Suprapubic skin (tissue), 4 donors: ENCODE measurements at regions not wholly inside any gene's neighbourhood (a gene's known extent, or its start where the extent isn't known, plus 50 kb on each side); places are given as distances from the start of the nearest gene placed in this dataset.

Experiments used
- DNase-seq, 2 donors: peaks; one replicate each; pipeline ENCODE4 v3.0.0-alpha.2; 2019; ENCODE audit warnings: low spot score in 2 of 2
- H3K27ac ChIP-seq: fragments of 200-600 bp; sonication (generic); one replicate; pipeline ENCODE4 v1.5.1; 2019
- H3K27me3 ChIP-seq: fragments of 200-600 bp; sonication (generic); one replicate; pipeline ENCODE4 v1.5.1; 2019
- H3K36me3 ChIP-seq: fragments of 200-600 bp; sonication (generic); one replicate; pipeline ENCODE4 v1.5.1; 2019
- H3K4me1 ChIP-seq: fragments of 200-600 bp; sonication (generic); one replicate; pipeline ENCODE4 v1.5.1; 2019
- H3K4me3 ChIP-seq: fragments of 200-600 bp; sonication (generic); one replicate; pipeline ENCODE4 v1.5.1; 2019; ENCODE audit warnings: mild to moderate bottlenecking
- H3K9me3 ChIP-seq: fragments of 200-600 bp; sonication (generic); one replicate; pipeline ENCODE4 v1.5.1; 2019
- EP300 ChIP-seq: sonication (generic); formaldehyde crosslinking; IDR thresholded peaks from one replicate; pipeline ENCODE4 v1.6.1; 2017; ENCODE audit warnings: antibody characterized with exemption
- POLR2A ChIP-seq, 2 donors: fragments of 450-650 bp; IDR thresholded peaks; one replicate each; pipeline ENCODE4 v1.6.1; 2017; ENCODE audit warnings: antibody characterized with exemption in 2 of 2, mild to moderate bottlenecking in 2 of 2, moderate library complexity in 2 of 2
- POLR2AphosphoS5 ChIP-seq, 3 donors: sonication (generic); formaldehyde crosslinking; IDR thresholded peaks; one replicate each; pipeline ENCODE4 v1.6.1; 2017; ENCODE audit warnings: antibody characterized with exemption in 3 of 3
- WGBS: methylation state at CpG from one replicate; pipeline ENCODE4 v1.1.5; 2018; 5-methylcytosine and 5-hydroxymethylcytosine counted together
- TF ChIP-seq, protein P1 (sequence below), 2 donors: fragments of 200-600 bp in 1 of 2; fragments of 450-650 bp in 1 of 2; sonication (generic) in 1 of 2; IDR thresholded peaks; one replicate each; pipeline ENCODE4 v1.5.1; 2016 to 2019; ENCODE audit warnings: antibody characterized with exemption in 2 of 2, mild to moderate bottlenecking in 1 of 2, moderate library complexity in 1 of 2

DNA sequence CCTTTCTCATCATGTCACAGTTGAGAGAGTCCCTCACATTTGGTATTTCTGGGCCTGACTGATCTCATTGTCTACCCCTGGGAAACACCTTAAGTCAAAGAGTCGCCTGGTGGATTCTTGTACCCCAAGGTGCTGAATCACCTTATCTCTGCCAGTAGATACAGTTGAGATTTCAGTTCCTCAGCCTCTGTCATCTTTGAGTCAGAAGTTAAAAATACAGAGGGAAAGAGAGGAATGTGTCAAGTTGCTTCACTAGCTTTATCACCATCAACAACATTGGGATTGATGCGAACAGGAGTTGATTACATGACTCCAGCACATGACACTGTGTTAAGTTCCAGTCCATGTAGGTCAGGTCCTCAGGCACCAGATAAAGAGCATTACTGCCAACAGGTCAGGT is 513.0 kb downstream of the NUF2 start:
- no peak for DNase-seq
- Histone ChIP-seq H3K27me3 (no peaks in the 10 kb centered on the region), H3K36me3 (no peaks in the 10 kb centered on the region), H3K4me3 (no peak overlapping the region), H3K27ac (no peak overlapping the region), H3K4me1 (no peaks in the 10 kb centered on the region), H3K9me3 (no peaks in the 10 kb centered on the region)
- WGBS, result 81% methylated on average over 2 of the region's 2 CpGs
- TF ChIP-seq POLR2A (IDR thresholded peaks at IDR 0.05), result no peak

DNA sequence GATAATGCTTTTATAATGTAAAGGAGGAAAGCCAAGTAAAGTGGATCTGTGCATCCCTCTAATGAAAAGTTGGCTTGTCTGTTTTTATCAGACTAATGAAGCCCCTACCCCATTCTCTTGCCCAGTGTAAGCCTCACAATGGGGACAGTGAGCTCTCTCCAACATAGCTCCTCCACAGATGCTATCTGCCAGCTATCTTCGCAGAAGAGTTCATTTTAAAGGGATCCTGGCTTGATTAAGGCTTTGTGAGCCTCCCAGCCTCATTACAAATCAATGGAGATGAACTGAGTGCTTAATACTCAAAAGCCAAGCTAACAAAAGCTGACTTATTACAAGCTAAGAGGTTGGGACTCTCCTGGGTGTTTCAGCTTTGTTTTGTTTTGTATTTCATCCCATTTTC is 514.7 kb downstream of the NUF2 start:
- TF ChIP-seq, protein P1, sequence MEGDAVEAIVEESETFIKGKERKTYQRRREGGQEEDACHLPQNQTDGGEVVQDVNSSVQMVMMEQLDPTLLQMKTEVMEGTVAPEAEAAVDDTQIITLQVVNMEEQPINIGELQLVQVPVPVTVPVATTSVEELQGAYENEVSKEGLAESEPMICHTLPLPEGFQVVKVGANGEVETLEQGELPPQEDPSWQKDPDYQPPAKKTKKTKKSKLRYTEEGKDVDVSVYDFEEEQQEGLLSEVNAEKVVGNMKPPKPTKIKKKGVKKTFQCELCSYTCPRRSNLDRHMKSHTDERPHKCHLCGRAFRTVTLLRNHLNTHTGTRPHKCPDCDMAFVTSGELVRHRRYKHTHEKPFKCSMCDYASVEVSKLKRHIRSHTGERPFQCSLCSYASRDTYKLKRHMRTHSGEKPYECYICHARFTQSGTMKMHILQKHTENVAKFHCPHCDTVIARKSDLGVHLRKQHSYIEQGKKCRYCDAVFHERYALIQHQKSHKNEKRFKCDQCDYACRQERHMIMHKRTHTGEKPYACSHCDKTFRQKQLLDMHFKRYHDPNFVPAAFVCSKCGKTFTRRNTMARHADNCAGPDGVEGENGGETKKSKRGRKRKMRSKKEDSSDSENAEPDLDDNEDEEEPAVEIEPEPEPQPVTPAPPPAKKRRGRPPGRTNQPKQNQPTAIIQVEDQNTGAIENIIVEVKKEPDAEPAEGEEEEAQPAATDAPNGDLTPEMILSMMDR (IDR thresholded peaks at IDR 0.05), result no peak
- no peak for TF ChIP-seq POLR2A (IDR thresholded peaks at IDR 0.05)
- TF ChIP-seq POLR2AphosphoS5 (IDR thresholded peaks at IDR 0.05), result no peak
- no peak for TF ChIP-seq EP300
- 91% methylated on average over 1 of the region's 1 CpG for WGBS

DNA sequence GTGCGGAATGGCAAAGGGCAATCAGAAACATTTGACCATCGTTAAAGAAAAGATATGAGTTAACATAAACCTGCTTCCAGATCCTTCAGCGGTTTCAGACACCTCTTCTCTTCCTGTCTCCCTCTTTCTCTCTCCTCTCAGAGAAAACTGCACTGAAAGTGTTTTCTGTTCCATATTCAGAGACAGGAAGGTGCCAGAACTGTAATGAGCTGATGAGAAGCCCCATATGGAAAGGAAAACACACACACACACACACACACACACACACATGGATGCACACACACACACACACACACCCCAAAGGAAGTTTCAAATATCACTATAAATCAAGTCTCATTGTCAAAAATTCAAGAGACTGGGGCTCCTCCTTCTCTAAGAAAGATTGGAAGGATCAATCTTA is 515.5 kb downstream of the NUF2 start:
- Histone ChIP-seq H3K4me1 (no peaks in the 10 kb centered on the region), H3K36me3 (no peaks in the 10 kb centered on the region), H3K9me3 (no peaks in the 10 kb centered on the region), H3K4me3 (no peak overlapping the region), H3K27ac (no peak overlapping the region), H3K27me3 (no peaks in the 10 kb centered on the region)
- 70% methylated on average over 3 of the region's 3 CpGs for WGBS
- TF ChIP-seq EP300 (no peak), POLR2A (IDR thresholded peaks at IDR 0.05) (no peak), POLR2AphosphoS5 (IDR thresholded peaks at IDR 0.05) (no peak)
- TF ChIP-seq, protein P1 (IDR thresholded peaks at IDR 0.05), result no peak
- no peak for DNase-seq

More for the DNA sequence above, 514.7 kb downstream of the NUF2 start:
- no peaks in the 10 kb centered on the region for H3K27me3 ChIP-seq
- H3K9me3 ChIP-seq, result no peaks in the 10 kb centered on the region
- H3K36me3 ChIP-seq, result no peaks in the 10 kb centered on the region
- no peak overlapping the region for H3K4me3 ChIP-seq
- H3K4me1 ChIP-seq, result no peaks in the 10 kb centered on the region
- no peak overlapping the region for H3K27ac ChIP-seq
- no peak for DNase-seq

DNA sequence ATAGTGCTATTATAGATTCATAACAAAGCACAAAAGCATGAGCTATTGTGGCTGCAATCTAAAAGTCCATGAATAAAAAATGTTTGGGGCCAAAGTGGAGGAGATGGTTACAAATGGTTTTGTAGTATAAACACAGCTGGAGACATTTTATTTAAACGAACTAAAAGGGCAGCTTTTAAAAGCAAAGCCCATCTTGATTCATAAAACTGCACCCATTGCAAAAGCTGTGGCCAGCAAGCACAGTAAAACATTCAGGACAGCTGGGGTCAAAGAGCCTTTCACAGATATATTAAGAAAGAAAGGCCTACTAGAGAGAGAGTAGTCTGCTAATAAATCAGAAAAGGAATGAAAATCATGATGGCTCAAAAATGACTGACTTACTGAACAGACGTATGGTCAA is 520.8 kb downstream of the NUF2 start:
- WGBS, result 49% methylated on average over 2 of the region's 2 CpGs
- Histone ChIP-seq H3K36me3 (no peaks in the 10 kb centered on the region), H3K4me1 (no peaks in the 10 kb centered on the region), H3K27me3 (no peaks in the 10 kb centered on the region), H3K27ac (no peak overlapping the region), H3K9me3 (no peaks in the 10 kb centered on the region), H3K4me3 (no peak overlapping the region)
- TF ChIP-seq, protein P1 (IDR thresholded peaks at IDR 0.05), result no peak
- TF ChIP-seq EP300, result no peak
- no peak for TF ChIP-seq POLR2AphosphoS5 (IDR thresholded peaks at IDR 0.05)
- no peak for TF ChIP-seq POLR2A (IDR thresholded peaks at IDR 0.05)
- no peak for DNase-seq

DNA sequence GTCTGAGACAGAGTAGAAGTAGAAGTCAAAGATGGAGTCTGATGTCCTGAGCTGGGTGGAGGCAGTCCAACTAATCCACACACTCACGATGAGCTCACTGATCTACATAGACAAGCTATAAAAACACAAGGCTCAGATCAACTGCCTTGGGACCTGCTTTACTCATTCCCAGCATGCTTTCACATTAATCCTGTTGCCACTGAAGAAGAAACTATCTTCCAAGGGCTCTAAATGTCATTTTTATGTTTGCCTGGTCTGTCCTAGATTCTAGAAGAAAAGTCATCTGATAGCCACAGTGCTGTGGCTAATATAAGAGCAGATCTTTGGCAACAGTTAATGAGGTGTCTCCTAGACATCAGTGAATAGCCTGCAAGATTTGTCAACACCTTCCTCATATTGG is 522.7 kb downstream of the NUF2 start:
- Histone ChIP-seq H3K4me1 (no peaks in the 10 kb centered on the region), H3K36me3 (no peaks in the 10 kb centered on the region), H3K27me3 (no peaks in the 10 kb centered on the region), H3K9me3 (no peaks in the 10 kb centered on the region), H3K27ac (no peak overlapping the region), H3K4me3 (no peak overlapping the region)
- TF ChIP-seq, protein P1 (IDR thresholded peaks at IDR 0.05), result no peak
- TF ChIP-seq POLR2AphosphoS5 (IDR thresholded peaks at IDR 0.05) (no peak), POLR2A (IDR thresholded peaks at IDR 0.05) (no peak), EP300 (no peak)
- WGBS, result 44% methylated on average over 1 of the region's 1 CpG
- no peak for DNase-seq

DNA sequence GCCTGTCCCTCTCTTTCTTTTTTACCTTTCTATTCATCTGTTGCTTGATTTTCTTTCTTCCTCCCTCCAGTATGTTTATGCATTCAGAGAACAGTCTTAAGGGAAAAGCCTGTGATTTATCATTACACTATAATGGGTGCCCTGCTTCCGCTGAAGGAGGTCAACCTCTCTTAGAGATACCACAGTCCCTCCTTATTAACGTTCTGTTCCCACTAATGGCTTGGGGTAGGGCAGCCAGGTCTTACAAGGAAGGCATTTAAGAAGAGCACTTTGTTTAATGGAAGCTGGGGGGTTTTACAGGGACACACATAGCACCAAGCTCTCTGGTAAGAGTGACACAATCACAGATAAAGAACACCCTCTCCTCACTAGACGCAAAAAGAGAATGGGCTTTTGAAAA is 523.5 kb downstream of the NUF2 start:
- no peak for DNase-seq
- TF ChIP-seq POLR2AphosphoS5 (IDR thresholded peaks at IDR 0.05), result no peak
- TF ChIP-seq, protein P1 (IDR thresholded peaks at IDR 0.05), result no peak
- no peak for TF ChIP-seq POLR2A (IDR thresholded peaks at IDR 0.05)
- TF ChIP-seq EP300, result no peak
- Histone ChIP-seq H3K9me3 (no peaks in the 10 kb centered on the region), H3K27me3 (no peaks in the 10 kb centered on the region), H3K4me3 (no peak overlapping the region), H3K36me3 (no peaks in the 10 kb centered on the region), H3K4me1 (no peaks in the 10 kb centered on the region), H3K27ac (no peak overlapping the region)
- 76% methylated on average over 3 of the region's 3 CpGs for WGBS
